Heart left ventricle (tissue), 16 donors: ENCODE measurements at regions not wholly inside any gene's neighbourhood (a gene's known extent, or its start where the extent isn't known, plus 50 kb on each side); places are given as distances from the start of the nearest gene placed in this dataset.

Experiments
- ATAC-seq, 4 donors: fragments of 200-7000 bp; cut with Tn5 transposase; one replicate each; pipeline ENCODE4 v1.9.1; 2020 to 2022; ENCODE audit warnings: moderate library complexity in 4 of 4, mild to moderate bottlenecking in 3 of 4, moderate number of reproducible peaks in 1 of 4
- DNase-seq, 5 donors: peaks; one replicate each; pipeline ENCODE4 v3.0.0-alpha.2; 2020
- H3K27ac ChIP-seq, 12 donors: fragments of 200-600 bp; sonication (generic) in 4 of 12; one replicate each; pipeline versions ENCODE4 v1.5.0 to v1.8.0; 2016 to 2022; ENCODE audit warnings: mild to moderate bottlenecking in 2 of 12
- H3K27me3 ChIP-seq, 9 donors: fragments of 200-600 bp; sonication (generic) in 2 of 9; one replicate each; pipeline versions ENCODE4 v1.5.1 to v1.8.0; 2016 to 2022; ENCODE audit warnings: mild to moderate bottlenecking in 3 of 9
- H3K36me3 ChIP-seq, 9 donors: fragments of 200-600 bp; sonication (generic) in 2 of 9; one replicate each; pipeline versions ENCODE4 v1.5.0 to v1.8.0; 2018 to 2022; ENCODE audit warnings: mild to moderate bottlenecking in 2 of 9
- H3K4me1 ChIP-seq, 12 donors: fragments of 200-600 bp; sonication (generic) in 4 of 12; one replicate each; pipeline versions ENCODE4 v1.5.0 to v1.8.0; 2016 to 2022; ENCODE audit warnings: mild to moderate bottlenecking in 3 of 12
- H3K4me3 ChIP-seq, 12 donors: fragments of 200-600 bp; sonication (generic) in 4 of 12; one replicate each; pipeline versions ENCODE4 v1.5.0 to v1.8.0; 2017 to 2022; ENCODE audit warnings: mild to moderate bottlenecking in 9 of 12, moderate library complexity in 4 of 12
- H3K9me3 ChIP-seq, 12 donors: fragments of 200-600 bp; sonication (generic) in 4 of 12; one replicate each; pipeline versions ENCODE4 v1.5.0 to v1.8.0; 2016 to 2022; ENCODE audit warnings: mild to moderate bottlenecking in 1 of 12
- POLR2A ChIP-seq, 2 donors: fragments of 450-650 bp; IDR thresholded peaks; one replicate each; pipeline ENCODE4 v1.6.1; 2017; ENCODE audit warnings: antibody characterized with exemption in 2 of 2, mild to moderate bottlenecking in 2 of 2, moderate library complexity in 2 of 2
- whole genome bisulfite sequencing, 4 donors: extraction: QIAGEN DNeasy Blood & Tissue Kit in 2 of 4; methylation state at CpG; one replicate each; pipeline versions ENCODE4 v1.1.5 to v1.1.7; 2013 to 2018; 5-methylcytosine and 5-hydroxymethylcytosine counted together
- intact Hi-C, 10 donors: fragments of 100-400 bp; cut with DNase I; formaldehyde crosslinking; loops; one replicate each; pipeline versions ENCODE4 v1.11.1 to v1.14.2; 2022
- TF ChIP-seq, protein P1 (sequence below), 12 donors: fragments of 200-600 bp; sonication (generic) in 4 of 12; IDR thresholded peaks; one replicate each; pipeline versions ENCODE4 v1.5.0 to v1.8.0; 2018 to 2022; ENCODE audit warnings: antibody characterized with exemption in 12 of 12, mild to moderate bottlenecking in 5 of 12
- donor health status: ischemic (EF 13 %, LVEDD 7.1; RV severe dilation, severe dysfunction).
- donor health status: healthy with polysubstance abuse.
- donor health status: DM: no; HTN: yes; CAD: no.
- donor health status: DM: no; HTN: no; CAD: no.
- donor health status: ischemic (EF 25% LVEDD 6.9; RV normal size, moderate dysfunction).
- donor health status: ischemic (EF 25% LVEDD 5.7; RV mildly dilated, moderate dysfunction).
- donor health status: healthy.
- donor health status: DM: yes; HTN: yes; CAD: no.
- donor health status: ischemic (EF 35%, LVEDD 5.7; RV mildly dilated, moderate dysfunction).
- donor health status: nonischemic (EF 11% LVEDD 7.7; RV severe dilation, severe dysfunction).
- donor health status: DM: yes; HTN: yes; CAD: no.
- donor health status: PGD.
- donor health status: ischemic (EF 29% LVEDD 5.4; RV normal size, mild dysfunction).
- donor health status: nonischemic (EF 23%, LVEDD 6.1; RV moderate dilation, normal function).

DNA sequence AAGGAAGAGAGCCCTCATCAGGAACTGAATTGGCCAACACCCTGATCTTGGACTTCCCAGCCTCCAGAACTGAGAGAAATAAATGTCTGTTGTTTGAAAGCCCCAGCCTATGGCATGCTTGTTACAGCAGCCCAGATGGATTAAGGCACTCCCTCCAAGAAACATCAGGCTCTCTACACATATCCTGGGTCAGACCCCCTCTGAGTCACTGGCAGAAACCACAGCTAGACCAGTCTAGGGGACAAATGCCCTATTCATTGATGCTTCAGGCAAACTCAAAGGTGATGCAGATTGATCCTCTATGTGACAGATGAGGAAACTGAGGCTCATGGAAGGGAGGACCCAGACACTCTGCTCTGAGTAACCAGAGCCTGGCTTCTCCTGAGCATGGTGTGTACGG is 116.8 kb downstream of the WSCD1 start:
- 20 to 80% (median 67%) methylated on average over 1 of the region's 1 CpG for WGBS, 4 donors
- ATAC-seq: no peak
- no peak for DNase-seq
- Histone ChIP-seq H3K36me3 (no peaks in the 10 kb centered on the region), H3K27me3 (peaks cover 0 to 4% (median 0%) of the 10 kb centered on the region in 9 donors), H3K27ac (no peak overlapping the region), H3K4me3 (no peak overlapping the region), H3K9me3 (peaks cover 0 to 4% (median 0%) of the 10 kb centered on the region in 12 donors), H3K4me1 (no peaks in the 10 kb centered on the region)
- intact Hi-C loops: loop anchor here in 1 of 10 donors (5.0 kb wide), 1 partner anchor 90 kb away; no protein-coding TSS in a partner anchor
- TF ChIP-seq, protein P1, sequence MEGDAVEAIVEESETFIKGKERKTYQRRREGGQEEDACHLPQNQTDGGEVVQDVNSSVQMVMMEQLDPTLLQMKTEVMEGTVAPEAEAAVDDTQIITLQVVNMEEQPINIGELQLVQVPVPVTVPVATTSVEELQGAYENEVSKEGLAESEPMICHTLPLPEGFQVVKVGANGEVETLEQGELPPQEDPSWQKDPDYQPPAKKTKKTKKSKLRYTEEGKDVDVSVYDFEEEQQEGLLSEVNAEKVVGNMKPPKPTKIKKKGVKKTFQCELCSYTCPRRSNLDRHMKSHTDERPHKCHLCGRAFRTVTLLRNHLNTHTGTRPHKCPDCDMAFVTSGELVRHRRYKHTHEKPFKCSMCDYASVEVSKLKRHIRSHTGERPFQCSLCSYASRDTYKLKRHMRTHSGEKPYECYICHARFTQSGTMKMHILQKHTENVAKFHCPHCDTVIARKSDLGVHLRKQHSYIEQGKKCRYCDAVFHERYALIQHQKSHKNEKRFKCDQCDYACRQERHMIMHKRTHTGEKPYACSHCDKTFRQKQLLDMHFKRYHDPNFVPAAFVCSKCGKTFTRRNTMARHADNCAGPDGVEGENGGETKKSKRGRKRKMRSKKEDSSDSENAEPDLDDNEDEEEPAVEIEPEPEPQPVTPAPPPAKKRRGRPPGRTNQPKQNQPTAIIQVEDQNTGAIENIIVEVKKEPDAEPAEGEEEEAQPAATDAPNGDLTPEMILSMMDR (IDR thresholded peaks at IDR 0.05): no peak
- no peak for TF ChIP-seq POLR2A (IDR thresholded peaks at IDR 0.05)

DNA sequence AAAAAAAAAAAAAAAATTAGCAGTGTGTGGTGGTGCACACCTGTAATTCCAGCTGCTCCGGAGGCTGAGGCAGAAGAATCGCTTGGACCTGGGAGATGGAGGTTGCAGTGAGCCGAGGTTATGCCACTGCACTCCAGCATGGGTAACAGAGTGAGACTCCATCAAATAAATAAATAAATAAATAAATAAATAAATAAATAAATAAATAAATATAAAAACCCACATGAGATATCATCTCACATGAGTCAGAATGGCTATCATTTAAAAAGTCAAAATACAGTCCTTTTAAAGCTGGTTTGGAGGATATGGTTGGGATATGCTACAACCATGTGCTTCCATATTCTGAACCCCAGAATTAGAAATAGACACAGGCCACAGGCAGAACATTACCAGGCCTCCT is 114.3 kb downstream of the WSCD1 start:
- 98 to 99% (median 99%) methylated on average over 3 of the region's 3 CpGs for WGBS, 4 donors
- intact Hi-C loops: no loop called here
- no peak for TF ChIP-seq POLR2A (IDR thresholded peaks at IDR 0.05)
- TF ChIP-seq, protein P1 (IDR thresholded peaks at IDR 0.05): no peak

DNA sequence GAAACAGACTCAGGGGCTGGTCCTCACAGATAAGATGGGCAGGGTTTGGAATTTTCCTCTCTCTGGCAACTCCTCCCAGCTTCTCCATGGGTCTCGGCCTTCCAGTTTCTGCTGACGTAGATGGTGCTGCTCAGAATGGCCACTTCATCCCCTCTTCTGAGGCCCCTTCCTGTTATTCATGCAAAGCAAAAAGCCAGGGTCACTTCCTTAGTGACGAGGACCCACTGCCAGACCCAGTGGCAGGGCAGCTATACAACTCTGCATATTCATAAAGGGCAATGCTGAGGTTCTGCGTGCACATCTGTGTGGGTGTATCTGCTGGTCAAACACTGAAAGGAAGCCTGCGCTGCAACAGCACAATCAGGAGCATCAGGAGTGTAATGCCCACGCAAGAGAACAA is 108.8 kb downstream of the WSCD1 start:
- 28 to 54% (median 47%) methylated on average over 6 of the region's 6 CpGs for WGBS, 4 donors
- H3K27ac ChIP-seq: no peak overlapping the region
- no peaks in the 10 kb centered on the region for H3K36me3 ChIP-seq
- peaks cover 0 to 4% (median 0%) of the 10 kb centered on the region in 12 donors for H3K9me3 ChIP-seq
- H3K4me1 ChIP-seq: no peaks in the 10 kb centered on the region
- ATAC-seq (peak in 1 of 4 donors; percentile 50), DNase-seq (no peak)
- intact Hi-C loops: no loop called here
- TF ChIP-seq, protein P1 (IDR thresholded peaks at IDR 0.05): no peak
- no peak for TF ChIP-seq POLR2A (IDR thresholded peaks at IDR 0.05)
- H3K27me3 ChIP-seq: no peaks in the 10 kb centered on the region
- no peak overlapping the region for H3K4me3 ChIP-seq

More for the DNA sequence above, 114.3 kb downstream of the WSCD1 start:
- Histone ChIP-seq H3K27ac (no peak overlapping the region), H3K36me3 (no peaks in the 10 kb centered on the region), H3K9me3 (peaks cover 0 to 4% (median 0%) of the 10 kb centered on the region in 12 donors), H3K4me3 (no peak overlapping the region), H3K27me3 (no peaks in the 10 kb centered on the region), H3K4me1 (no peaks in the 10 kb centered on the region)
- DNase-seq: no peak
- ATAC-seq: no peak

DNA sequence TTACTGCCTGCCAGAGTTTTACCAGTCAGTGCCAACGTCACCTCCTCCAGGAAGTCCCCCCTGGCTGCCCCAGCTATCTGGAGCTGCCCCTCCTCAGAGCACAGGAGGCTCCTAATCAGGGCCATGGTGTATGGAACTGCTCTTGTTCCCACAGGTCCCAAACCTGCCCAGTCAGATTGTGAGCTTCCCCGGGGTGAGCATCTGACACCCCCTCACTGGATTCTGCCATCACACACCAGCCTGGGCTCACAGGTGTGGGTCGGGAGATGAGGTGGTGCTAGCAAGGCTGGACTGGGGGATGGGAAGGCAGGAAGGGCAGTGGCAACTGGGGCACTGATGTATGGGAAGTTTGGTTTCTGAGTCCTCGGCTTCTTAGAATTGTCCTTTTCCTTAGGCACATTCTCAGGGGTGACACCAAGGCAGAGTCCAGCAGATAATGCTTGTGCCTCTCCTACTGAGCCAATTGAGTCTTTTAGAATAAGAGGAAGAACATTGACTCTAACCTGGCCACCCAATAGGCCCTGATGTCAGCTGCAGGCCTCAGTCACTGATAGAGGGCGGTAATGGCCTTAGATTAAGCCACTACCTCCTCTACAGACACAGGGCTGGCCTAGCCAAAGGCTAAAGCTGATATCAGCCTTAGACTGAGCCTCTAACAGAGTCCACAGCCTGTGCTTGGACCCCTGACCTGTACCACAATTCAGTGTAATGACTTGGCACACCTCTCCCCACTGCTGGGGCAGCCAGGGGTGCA is 107.9 kb downstream of the WSCD1 start:
- WGBS, 4 donors: 80 to 82% (median 80%) methylated on average over 4 to 5 of the region's 5 CpGs

More for the DNA sequence above, 107.9 kb downstream of the WSCD1 start:
- Histone ChIP-seq H3K9me3 (no peaks in the 10 kb centered on the region), H3K36me3 (no peaks in the 10 kb centered on the region), H3K4me1 (no peaks in the 10 kb centered on the region), H3K27ac (no peak overlapping the region), H3K4me3 (no peak overlapping the region), H3K27me3 (no peaks in the 10 kb centered on the region)
- intact Hi-C loops: no loop called here
- no peak for TF ChIP-seq POLR2A (IDR thresholded peaks at IDR 0.05)
- TF ChIP-seq, protein P1 (IDR thresholded peaks at IDR 0.05): no peak
- ATAC-seq (no peak), DNase-seq (no peak)
